ENCODE measurements at regions not wholly inside any gene's neighbourhood (a gene's known extent, or its start where the extent isn't known, plus 50 kb on each side); places are given as distances from the start of the nearest gene placed in this dataset.
"Not testable (repeated sequence)": the region's sequence is repeated elsewhere in the genome, so short reads cannot be mapped to it uniquely, and the experiment has no call there.

GRCh38 chr3:61444782-61445181, 116.6 kb upstream of the PTPRG start:
- no peak for DNase-seq (ENCODE audit: low read depth)

GRCh38 chr3:61445924-61446323, 115.4 kb upstream of the PTPRG start:
- no peak for DNase-seq (ENCODE audit: low read depth)

- DNase-seq (ENCODE audit: low read depth): no peak
Measured at GRCh38 chr3:61446341-61446740, 115.0 kb upstream of the PTPRG start.

GRCh38 chr3:61448378-61448777, 113.0 kb upstream of the PTPRG start:
- no peak for DNase-seq (ENCODE audit: low read depth)

DNA sequence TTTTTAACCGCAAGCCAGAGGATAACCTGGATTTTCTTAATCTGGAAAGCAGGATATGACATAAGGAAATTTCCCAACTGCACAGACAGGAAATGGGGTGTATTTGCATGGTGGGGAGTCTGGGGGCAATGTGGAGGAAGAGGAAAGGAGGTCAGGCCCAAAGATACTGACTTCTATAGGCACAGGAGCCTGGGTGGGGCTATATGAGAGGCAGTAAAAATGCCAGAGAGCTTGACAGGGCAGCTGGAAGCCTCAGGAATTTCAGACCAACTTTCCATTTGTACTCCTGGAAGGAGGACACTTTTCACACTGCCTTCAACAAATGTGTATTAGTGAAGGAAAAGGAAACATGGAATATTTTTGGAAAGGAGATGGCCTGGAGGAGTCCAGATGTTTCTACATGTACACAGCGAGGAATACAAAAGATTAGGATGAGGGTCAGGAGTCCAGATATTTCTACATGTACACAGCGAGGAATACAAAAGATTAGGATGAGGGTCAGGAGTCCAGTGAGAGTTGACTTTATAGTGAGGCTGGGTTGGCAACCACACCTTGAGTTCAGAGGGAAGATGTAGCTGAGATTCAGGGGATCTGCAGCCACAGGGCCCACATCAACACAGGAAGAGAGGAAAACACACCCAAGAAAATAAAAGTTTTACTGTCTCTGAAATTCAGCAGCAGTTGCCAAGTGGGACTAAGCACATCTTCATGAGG, 111.9 kb upstream of the PTPRG start:
- no peak for DNase-seq (ENCODE audit: low read depth)

- DNase-seq (ENCODE audit: low read depth): no peak
Measured at GRCh38 chr3:61450866-61451265, 110.5 kb upstream of the PTPRG start.

- DNase-seq (ENCODE audit: low read depth): no peak
Measured at GRCh38 chr3:61451841-61452240, 109.5 kb upstream of the PTPRG start.

DNA sequence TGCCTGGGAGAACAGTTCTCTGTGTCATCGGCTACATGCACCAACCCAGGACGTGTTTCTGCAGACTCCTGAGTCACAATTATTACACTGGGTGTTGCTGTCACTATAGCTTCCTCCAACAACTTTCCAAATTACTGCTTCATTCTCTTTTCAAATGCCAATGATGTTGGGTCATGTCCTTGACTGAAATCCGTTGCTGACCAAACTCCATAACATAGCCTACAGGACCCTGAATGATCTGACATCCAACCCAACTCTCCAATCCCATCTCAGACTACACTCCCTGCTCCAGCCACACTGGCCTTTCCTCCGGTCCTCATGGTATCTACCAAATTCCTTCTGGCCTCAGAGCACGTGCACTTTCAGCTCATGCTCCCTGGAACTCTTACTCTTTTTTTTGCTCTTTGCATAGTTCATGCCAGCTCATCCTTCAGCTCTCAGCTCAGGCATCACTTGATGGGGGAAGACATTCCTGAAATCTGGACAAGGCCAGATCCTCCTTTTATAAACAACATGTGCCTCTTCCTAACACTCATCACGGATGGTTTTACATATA, 108.8 kb upstream of the PTPRG start:
- no peak for DNase-seq (ENCODE audit: low read depth)

- DNase-seq (ENCODE audit: low read depth): no peak
Measured at GRCh38 chr3:61454006-61454585, 107.3 kb upstream of the PTPRG start.

DNA sequence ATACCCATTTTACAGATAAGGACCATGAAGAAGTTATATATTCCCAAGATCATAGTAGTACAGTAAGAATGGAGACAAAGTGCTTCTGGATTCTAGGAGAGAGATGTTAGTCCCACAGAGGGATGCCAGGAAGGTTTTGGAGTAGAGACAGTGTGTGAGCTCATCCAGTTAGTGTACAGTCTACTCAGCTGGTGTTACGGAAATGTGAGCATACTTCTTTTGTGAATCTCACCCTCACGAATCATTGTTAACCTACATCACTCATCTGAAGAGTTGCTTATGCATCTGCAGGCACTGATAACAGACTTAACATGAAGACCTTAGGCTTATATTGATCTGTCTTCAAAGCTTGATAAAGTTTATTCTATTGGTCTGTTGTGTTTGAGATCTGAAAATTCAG, 106.6 kb upstream of the PTPRG start:
- DNase-seq (ENCODE audit: low read depth): no peak

GRCh38 chr3:61460636-61461035, 100.7 kb upstream of the PTPRG start:
- no peak for DNase-seq (ENCODE audit: low read depth)

- no peak for DNase-seq (ENCODE audit: low read depth)
Measured at GRCh38 chr3:61463191-61463590, 98.2 kb upstream of the PTPRG start.

DNA sequence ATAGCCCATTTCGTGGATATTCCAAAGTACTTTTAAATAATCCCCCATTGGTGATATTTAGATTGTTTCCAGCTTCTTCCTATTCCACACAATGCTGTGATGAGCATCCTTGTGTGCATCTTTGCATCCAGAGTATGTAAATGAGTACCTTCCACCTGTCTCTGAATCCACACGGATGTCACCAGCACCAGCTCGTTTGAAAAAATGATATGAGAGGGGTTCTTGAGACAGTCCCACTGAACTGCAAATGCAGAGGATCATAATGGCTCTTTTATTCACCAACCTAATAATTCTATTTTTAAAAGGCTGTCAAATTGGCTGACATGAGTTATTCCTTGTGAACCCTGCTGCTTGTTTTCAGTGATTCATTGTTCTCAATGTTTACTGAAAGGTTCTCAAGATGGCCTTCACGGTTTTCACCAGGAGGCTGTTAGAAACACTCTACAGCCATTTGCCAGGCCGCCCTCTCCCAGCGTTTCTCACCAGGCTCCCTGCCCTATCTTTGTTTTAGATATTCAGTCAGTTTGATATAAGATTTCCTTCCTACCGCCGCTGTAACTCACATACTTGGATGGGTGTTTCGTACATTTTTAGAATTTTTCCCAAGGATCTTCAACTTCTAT, 96.7 kb upstream of the PTPRG start:
- no peak for DNase-seq (ENCODE audit: low read depth)

DNA sequence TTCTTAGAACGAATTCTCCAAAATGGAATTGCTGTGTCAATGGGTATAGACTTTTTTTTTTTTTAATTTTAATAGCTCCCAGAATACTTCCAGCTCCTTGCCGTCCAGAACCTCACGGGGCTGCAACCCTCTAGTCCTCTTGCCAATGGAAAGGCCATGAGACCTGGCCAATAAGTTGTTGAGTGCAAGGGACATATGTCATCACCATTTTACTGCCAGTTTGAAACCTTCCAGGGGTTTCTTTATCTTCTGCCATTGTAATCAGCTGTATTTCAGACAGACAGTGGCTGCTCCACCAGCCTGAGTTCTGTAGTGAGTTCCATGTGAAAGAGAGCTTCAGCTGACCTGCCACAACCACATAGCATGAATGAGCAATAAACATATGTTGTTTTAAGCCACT, 95.0 kb upstream of the PTPRG start:
- no peak for DNase-seq (ENCODE audit: low read depth)

DNA sequence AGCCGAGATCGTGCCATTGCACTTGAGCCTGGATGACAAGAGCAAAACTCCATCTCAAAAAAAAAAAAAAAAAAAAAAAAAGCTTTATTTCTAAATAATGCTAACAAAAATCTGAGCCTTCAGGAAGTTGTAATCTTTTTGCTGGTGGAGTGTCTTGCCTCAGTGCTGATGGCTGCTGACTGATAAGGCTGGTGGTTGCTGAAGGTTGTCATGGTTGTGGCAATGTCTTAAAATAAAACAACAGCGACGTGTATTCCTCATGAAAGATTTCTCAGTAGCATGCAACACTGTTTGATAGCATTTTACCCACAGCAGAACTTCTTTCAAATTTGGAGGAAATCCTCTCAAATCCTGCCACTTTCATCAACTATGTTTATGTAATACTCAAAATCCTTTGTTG, 77.4 kb upstream of the PTPRG start:
- DNase-seq (ENCODE audit: low read depth): no peak

DNA sequence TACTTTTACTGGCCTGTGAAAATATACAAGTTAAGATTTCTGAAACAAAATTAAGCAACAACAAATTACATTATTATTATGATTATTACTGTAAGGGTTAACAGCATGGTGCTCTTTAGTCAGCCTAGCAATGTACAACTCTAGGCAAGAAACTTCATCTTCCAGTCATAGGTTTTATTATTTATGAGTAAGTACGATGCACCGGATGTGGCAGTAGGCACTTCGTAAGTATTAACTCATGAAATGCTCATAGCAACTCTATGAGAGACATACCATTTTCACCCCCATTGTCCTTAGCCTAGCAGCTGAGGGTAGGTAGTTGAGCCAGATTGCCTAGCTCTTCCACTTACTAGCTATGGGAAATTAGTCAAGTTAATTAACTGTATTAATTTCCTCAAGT, 68.0 kb upstream of the PTPRG start:
- DNase-seq (ENCODE audit: low read depth): no peak

DNA sequence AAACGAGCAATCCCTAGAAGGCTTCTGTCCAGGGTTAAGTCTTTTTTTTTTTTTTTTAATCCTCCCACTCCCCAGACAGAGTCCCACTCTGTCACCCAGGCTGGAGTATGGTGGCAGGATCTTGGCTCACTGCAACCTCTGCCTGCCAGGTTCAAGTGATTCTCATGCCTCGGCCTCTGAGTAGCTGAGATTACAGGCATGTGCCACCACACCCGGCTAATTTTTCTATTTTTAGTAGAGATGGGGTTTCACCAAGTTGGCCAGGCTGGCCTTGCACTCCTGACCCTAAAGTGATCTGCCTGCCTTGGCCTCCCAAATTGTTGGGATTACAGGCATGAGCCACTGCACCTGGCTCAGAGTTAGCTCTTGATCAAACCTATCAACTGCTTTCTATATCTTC, 67.1 kb upstream of the PTPRG start:
- DNase-seq (ENCODE audit: low read depth): not testable (repeated sequence)

GRCh38 chr3:61497463-61497862, 63.9 kb upstream of the PTPRG start:
- DNase-seq (ENCODE audit: low read depth): no peak

DNA sequence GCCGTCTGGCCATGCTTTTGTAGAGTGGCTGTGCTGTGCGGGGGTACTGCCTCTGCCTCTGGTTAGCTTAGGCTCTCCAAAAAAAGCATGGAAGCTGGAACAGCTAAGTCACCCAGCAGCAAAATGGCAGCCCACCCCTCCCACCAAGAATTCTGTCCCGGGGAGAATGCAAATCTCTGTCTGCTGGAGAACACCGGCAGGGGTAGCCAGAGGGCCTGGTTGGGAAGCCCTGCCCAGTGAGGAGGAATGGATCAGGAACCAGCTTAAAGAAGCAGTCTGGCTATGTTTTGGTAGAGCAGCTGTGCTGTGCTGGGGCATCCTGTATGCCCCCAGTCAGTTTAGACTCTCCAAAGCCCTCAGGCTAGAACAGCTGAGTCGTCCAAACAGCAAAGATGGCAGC, 56.2 kb upstream of the PTPRG start:
- no peak for DNase-seq (ENCODE audit: low read depth)

DNA sequence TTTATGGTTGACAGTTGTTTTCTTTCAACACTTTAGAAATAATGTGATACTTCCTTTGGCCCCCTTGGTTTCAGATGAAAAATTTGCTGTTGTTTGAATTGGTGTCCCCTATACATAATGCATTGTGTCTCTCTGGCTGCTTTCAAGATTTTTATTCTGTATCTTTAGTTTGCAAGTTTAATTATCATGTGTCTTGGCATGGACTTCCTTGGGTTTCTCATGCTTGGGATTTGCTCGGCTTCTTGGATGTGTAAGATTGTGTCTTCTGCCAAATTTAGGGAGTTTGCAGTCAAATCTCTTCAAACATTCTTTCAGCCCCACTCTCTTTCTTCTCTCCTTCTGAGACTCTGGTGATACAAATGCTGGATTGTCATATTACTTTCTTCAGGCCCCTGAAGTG, 53.4 kb upstream of the PTPRG start:
- DNase-seq (ENCODE audit: low read depth): no peak
